Skin of body (tissue), 1 donor: ENCODE measurements at regions not wholly inside any gene's neighbourhood (a gene's known extent, or its start where the extent isn't known, plus 50 kb on each side); places are given as distances from the start of the nearest gene placed in this dataset.

Source experiments
- DNase-seq: peaks from one replicate; lab custom pipeline; 2025; lab: John Stamatoyannopoulos, UW

- DNase-seq, result no peak
Observed at GRCh38 chr4:126564283-126564854, 1068.4 kb upstream of the INTU start.

GRCh38 chr4:126568652-126569570 is 1063.8 kb upstream of the INTU start:
- peak; percentile 9 for DNase-seq

- DNase-seq, result no peak
Observed at GRCh38 chr4:126572264-126572663, 1060.5 kb upstream of the INTU start.

GRCh38 chr4:126582737-126583136 is 1050.0 kb upstream of the INTU start:
- no peak for DNase-seq

GRCh38 chr4:126583509-126583908 is 1049.2 kb upstream of the INTU start:
- no peak for DNase-seq

GRCh38 chr4:126591583-126591982 is 1041.2 kb upstream of the INTU start:
- no peak for DNase-seq

GRCh38 chr4:126592088-126592487 is 1040.7 kb upstream of the INTU start:
- no peak for DNase-seq

- no peak for DNase-seq
Observed at GRCh38 chr4:126593626-126594025, 1039.1 kb upstream of the INTU start.

GRCh38 chr4:126595643-126596042 is 1037.1 kb upstream of the INTU start:
- DNase-seq, result no peak

GRCh38 chr4:126599746-126600145 is 1033.0 kb upstream of the INTU start:
- DNase-seq, result no peak

- no peak for DNase-seq
Observed at GRCh38 chr4:126603210-126603609, 1029.5 kb upstream of the INTU start.

- no peak for DNase-seq
Observed at GRCh38 chr4:126603825-126604224, 1028.9 kb upstream of the INTU start.

GRCh38 chr4:126604268-126604867 is 1028.4 kb upstream of the INTU start:
- DNase-seq, result peak; percentile 27

- no peak for DNase-seq
Observed at GRCh38 chr4:126610933-126611332, 1021.8 kb upstream of the INTU start.

- DNase-seq, result no peak
Observed at GRCh38 chr4:126611900-126612299, 1020.9 kb upstream of the INTU start.

- no peak for DNase-seq
Observed at GRCh38 chr4:126614356-126614855, 1018.4 kb upstream of the INTU start.

- no peak for DNase-seq
Observed at GRCh38 chr4:126616795-126617194, 1016.0 kb upstream of the INTU start.

- no peak for DNase-seq
Observed at GRCh38 chr4:126627255-126627654, 1005.5 kb upstream of the INTU start.

GRCh38 chr4:126628933-126629332 is 1003.8 kb upstream of the INTU start:
- no peak for DNase-seq

- peak; percentile 95 for DNase-seq
Observed at GRCh38 chr4:126630230-126630629, 1002.5 kb upstream of the INTU start.

GRCh38 chr4:126633306-126633705 is 999.5 kb upstream of the INTU start:
- DNase-seq, result no peak

GRCh38 chr4:126637706-126638105 is 995.1 kb upstream of the INTU start:
- DNase-seq, result no peak
